H9 (cell line): ENCODE measurements at regions not wholly inside any gene's neighbourhood (a gene's known extent, or its start where the extent isn't known, plus 50 kb on each side); places are given as distances from the start of the nearest gene placed in this dataset.
"Not testable (repeated sequence)": the region's sequence is repeated elsewhere in the genome, so short reads cannot be mapped to it uniquely, and the experiment has no call there.

Source experiments
- DNase-seq: peaks from one replicate; pipeline ENCODE4 v3.0.0-alpha.2; 2017
- H2AFZ ChIP-seq: one replicate; pipeline ENCODE4 v1.6.1; 2013; ENCODE audit warnings: mild to moderate bottlenecking, low read length, control low read depth, moderate library complexity
- H2AK5ac ChIP-seq: 2 replicates; pipeline ENCODE4 v1.6.1; 2013; ENCODE audit warnings: low read length, control low read depth, mixed read lengths; ENCODE audit not compliant: insufficient read length
- H2BK120ac ChIP-seq: one replicate; pipeline ENCODE4 v1.6.1; 2013; ENCODE audit warnings: low read depth, mild to moderate bottlenecking, low read length, control low read depth, inconsistent platforms; ENCODE audit not compliant: poor library complexity, severe bottlenecking
- H2BK12ac ChIP-seq: 2 replicates; pipeline ENCODE4 v1.6.1; 2013; ENCODE audit warnings: low read length, control low read depth, mixed read lengths, low read depth; ENCODE audit not compliant: insufficient read length
- H2BK15ac ChIP-seq: 2 replicates; pipeline ENCODE4 v1.6.1; 2013; ENCODE audit warnings: low read depth, low read length, control low read depth
- H2BK20ac ChIP-seq: one replicate; pipeline ENCODE4 v1.6.1; 2013; ENCODE audit warnings: low read depth, mild to moderate bottlenecking, low read length, control low read depth, inconsistent platforms; ENCODE audit not compliant: poor library complexity, severe bottlenecking
- H2BK5ac ChIP-seq: 2 replicates; pipeline ENCODE4 v1.6.1; 2013; ENCODE audit warnings: low read length, control low read depth, mixed read lengths; ENCODE audit not compliant: insufficient read length
- H3K14ac ChIP-seq: 2 replicates; pipeline ENCODE4 v1.6.1; 2013; ENCODE audit warnings: low read length, control low read depth; ENCODE audit not compliant: insufficient read depth
- H3K18ac ChIP-seq: 2 replicates; pipeline ENCODE4 v1.6.1; 2013; ENCODE audit warnings: low read depth, mild to moderate bottlenecking, mixed read lengths, low read length, control low read depth; ENCODE audit not compliant: insufficient read length
- H3K23ac ChIP-seq: 2 replicates; pipeline ENCODE4 v1.6.1; 2013; ENCODE audit warnings: low read length, control low read depth, mixed read lengths, low read depth; ENCODE audit not compliant: insufficient read length
- H3K23me2 ChIP-seq: 2 replicates; pipeline ENCODE4 v1.6.1; 2013; ENCODE audit warnings: low read depth, mild to moderate bottlenecking, mixed read lengths, low read length, control low read depth; ENCODE audit not compliant: insufficient read length, poor library complexity, severe bottlenecking
- H3K27ac ChIP-seq: 2 replicates; pipeline ENCODE4 v1.5.1; 2013; ENCODE audit warnings: low read length, control low read depth, mixed read lengths, low read depth; ENCODE audit not compliant: insufficient read length
- H3K27me3 ChIP-seq: 2 replicates; pipeline ENCODE4 v1.6.1; 2013; ENCODE audit warnings: low read length, control low read depth, inconsistent platforms; ENCODE audit not compliant: insufficient read depth
- H3K4ac ChIP-seq: 2 replicates; pipeline ENCODE4 v1.6.1; 2013; ENCODE audit warnings: low read depth, mild to moderate bottlenecking, control low read depth, inconsistent platforms, low read length, moderate library complexity
- H3K4me1 ChIP-seq: 2 replicates; pipeline ENCODE4 v1.6.1; 2013; ENCODE audit warnings: low read length, control low read depth, inconsistent platforms; ENCODE audit not compliant: insufficient read depth
- H3K4me2 ChIP-seq: 2 replicates; pipeline ENCODE4 v1.6.1; 2013; ENCODE audit warnings: low read length, control low read depth, mixed read lengths; ENCODE audit not compliant: insufficient read length, insufficient read depth
- H3K56ac ChIP-seq: 2 replicates; pipeline ENCODE4 v1.6.1; 2013; ENCODE audit warnings: low read depth, mild to moderate bottlenecking, mixed read lengths, low read length, control low read depth; ENCODE audit not compliant: insufficient read length
- H3K79me1 ChIP-seq: 2 replicates; pipeline ENCODE4 v1.6.1; 2013; ENCODE audit warnings: low read depth, mild to moderate bottlenecking, moderate library complexity, low read length, control low read depth, inconsistent platforms; ENCODE audit not compliant: insufficient read depth, poor library complexity, severe bottlenecking
- H3K79me2 ChIP-seq: 2 replicates; pipeline ENCODE4 v1.6.1; 2013; ENCODE audit warnings: low read length, control low read depth, inconsistent platforms; ENCODE audit not compliant: insufficient read depth
- H3K9ac ChIP-seq: 2 replicates; pipeline ENCODE4 v1.6.1; 2013; ENCODE audit warnings: low read length, control low read depth, mixed read lengths; ENCODE audit not compliant: insufficient read length; ENCODE audit errors: extremely low read depth
- H3K9me3 ChIP-seq: one replicate; pipeline ENCODE4 v1.6.1; 2013; ENCODE audit warnings: low read depth, low read length, inconsistent platforms; ENCODE audit not compliant: control insufficient read depth
- H3T11ph ChIP-seq: one replicate; pipeline ENCODE4 v1.6.1; 2013; ENCODE audit warnings: mild to moderate bottlenecking, low read length, control low read depth, inconsistent platforms
- H4K20me1 ChIP-seq: one replicate; pipeline ENCODE4 v1.6.1; 2013; ENCODE audit not compliant: control insufficient read depth, insufficient read length, insufficient read depth
- H4K5ac ChIP-seq: 2 replicates; pipeline ENCODE4 v1.6.1; 2013; ENCODE audit warnings: low read depth, mild to moderate bottlenecking, mixed read lengths, low read length, control low read depth; ENCODE audit not compliant: insufficient read length
- H4K8ac ChIP-seq: replicated peaks from 2 replicates; pipeline ENCODE4 v1.6.1; 2013; ENCODE audit warnings: low read length, control low read depth, mixed read lengths, low read depth; ENCODE audit not compliant: insufficient read length
- H4K91ac ChIP-seq: 2 replicates; pipeline ENCODE4 v1.6.1; 2013; ENCODE audit warnings: low read depth, mild to moderate bottlenecking, moderate library complexity, mixed read lengths, low read length, control low read depth; ENCODE audit not compliant: insufficient read length
- H3K27ac Mint-ChIP-seq, 3 experiments: 2 replicates in 2 of 3; 3 replicates in 1 of 3; pipeline ENCODE4 v1.8.0; 2020 to 2021; ENCODE audit warnings: mixed read lengths in 3 of 3, mild to moderate bottlenecking in 1 of 3, moderate library complexity in 1 of 3
- H3K27me3 Mint-ChIP-seq: 2 replicates; pipeline ENCODE4 v1.8.0; 2021; ENCODE audit warnings: low read depth, mild to moderate bottlenecking, moderate library complexity, mixed read lengths
- H3K36me3 Mint-ChIP-seq, 3 experiments: 2 replicates in 2 of 3; 3 replicates in 1 of 3; pipeline ENCODE4 v1.8.0; 2020 to 2021; ENCODE audit warnings: low read depth in 3 of 3, mixed read lengths in 3 of 3; ENCODE audit not compliant: insufficient read depth in 1 of 3
- H3K4me1 Mint-ChIP-seq, 2 experiments: 2 replicates each; pipeline ENCODE4 v1.8.0; 2020; ENCODE audit warnings: mixed read lengths in 2 of 2
- H3K4me3 Mint-ChIP-seq, 2 experiments: 2 replicates in 1 of 2; 3 replicates in 1 of 2; pipeline ENCODE4 v1.8.0; 2020 to 2021; ENCODE audit warnings: mild to moderate bottlenecking in 2 of 2, mixed read lengths in 2 of 2, moderate library complexity in 1 of 2
- H3K9me3 Mint-ChIP-seq, 2 experiments: 2 replicates in 1 of 2; 3 replicates in 1 of 2; pipeline ENCODE4 v1.8.0; 2020; ENCODE audit warnings: mild to moderate bottlenecking in 2 of 2, mixed read lengths in 2 of 2, moderate library complexity in 1 of 2
- WGBS: extraction: QIAGEN DNeasy Blood & Tissue Kit; methylation state at CpG from one replicate; pipeline ENCODE4 v1.1.7; 2013; ENCODE audit warnings: missing lambda C conversion rate, low lambda C conversion rate, mixed read lengths; ENCODE audit not compliant: insufficient read length; ENCODE audit errors: extremely low coverage; 5-methylcytosine and 5-hydroxymethylcytosine counted together

DNA sequence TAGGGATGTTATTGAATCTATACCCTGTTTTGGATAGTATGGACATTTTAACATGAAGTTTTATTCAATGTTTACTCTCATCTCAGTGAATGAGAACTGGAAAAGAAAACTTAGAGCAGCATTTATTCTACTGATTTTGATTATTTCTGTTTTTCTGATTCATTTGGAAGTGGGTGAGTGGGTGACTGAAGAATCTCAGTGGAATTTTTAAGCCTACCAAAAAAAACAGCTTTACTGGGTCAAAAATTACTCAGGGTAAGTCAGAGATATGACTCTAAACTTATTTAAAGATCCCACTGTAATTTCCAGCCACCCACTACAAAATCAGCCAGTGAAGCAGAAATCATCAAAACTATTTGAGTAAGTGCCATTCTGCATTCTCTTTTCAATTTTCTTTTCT, 942.6 kb upstream of the ADAMTS5 start:
- H3K9me3 Mint-ChIP-seq, H3K4me1 ChIP-seq, H3K79me2 ChIP-seq, H4K20me1 ChIP-seq, H2BK120ac ChIP-seq, H3K27me3 ChIP-seq, H3K23ac ChIP-seq, H3K56ac ChIP-seq, H2BK20ac ChIP-seq, H3K9ac ChIP-seq, H3K4me2 ChIP-seq, H3T11ph ChIP-seq, H2BK15ac ChIP-seq, DNase-seq, H2AK5ac ChIP-seq, H3K4me3 Mint-ChIP-seq, H3K79me1 ChIP-seq, H2BK12ac ChIP-seq, H4K8ac ChIP-seq, H3K36me3 Mint-ChIP-seq, H2BK5ac ChIP-seq, H3K27ac Mint-ChIP-seq, H3K18ac ChIP-seq, H4K5ac ChIP-seq, H3K9me3 ChIP-seq, H3K14ac ChIP-seq, H4K91ac ChIP-seq, H3K4me1 Mint-ChIP-seq, H3K27ac ChIP-seq, H3K4ac ChIP-seq, H3K27me3 Mint-ChIP-seq, H3K23me2 ChIP-seq, H2AFZ ChIP-seq: not testable (repeated sequence)

DNA sequence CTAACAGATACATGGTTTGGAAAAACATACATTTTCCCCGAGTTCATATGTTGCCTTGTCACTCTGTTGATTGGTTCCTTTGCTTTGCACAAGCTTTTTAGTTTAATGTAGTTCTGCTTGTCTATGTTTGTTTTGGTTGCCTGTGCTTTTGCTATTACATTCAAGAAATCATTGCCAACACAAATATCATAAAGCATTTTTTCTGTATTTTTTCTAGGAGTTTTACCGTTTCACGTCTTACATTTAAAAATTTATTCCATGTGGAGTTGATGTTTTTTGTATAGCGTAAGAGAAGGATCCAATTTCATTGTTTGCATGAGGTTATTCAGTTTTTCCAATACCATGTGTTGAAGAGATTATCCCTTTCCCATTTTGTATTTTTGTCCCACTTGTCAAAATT, 941.9 kb upstream of the ADAMTS5 start:
- H2BK12ac ChIP-seq, H4K8ac ChIP-seq, H3K14ac ChIP-seq, H3K27me3 ChIP-seq, H2BK20ac ChIP-seq, H3K4ac ChIP-seq, H3K27ac Mint-ChIP-seq, H4K5ac ChIP-seq, H3K36me3 Mint-ChIP-seq, H2AFZ ChIP-seq, H3K27me3 Mint-ChIP-seq, H3K18ac ChIP-seq, H3K4me2 ChIP-seq, H3K79me1 ChIP-seq, H3K56ac ChIP-seq, H3K23ac ChIP-seq, H4K91ac ChIP-seq, H3K4me1 ChIP-seq, H3T11ph ChIP-seq, H3K9me3 ChIP-seq, H3K23me2 ChIP-seq, H2AK5ac ChIP-seq, H2BK15ac ChIP-seq, DNase-seq, H3K79me2 ChIP-seq, H4K20me1 ChIP-seq, H3K4me3 Mint-ChIP-seq, H2BK5ac ChIP-seq, H2BK120ac ChIP-seq, H3K9me3 Mint-ChIP-seq, H3K4me1 Mint-ChIP-seq, H3K27ac ChIP-seq, H3K9ac ChIP-seq: not testable (repeated sequence)
- no CpG with 5 or more reads among the region's 4 CpGs for WGBS

DNA sequence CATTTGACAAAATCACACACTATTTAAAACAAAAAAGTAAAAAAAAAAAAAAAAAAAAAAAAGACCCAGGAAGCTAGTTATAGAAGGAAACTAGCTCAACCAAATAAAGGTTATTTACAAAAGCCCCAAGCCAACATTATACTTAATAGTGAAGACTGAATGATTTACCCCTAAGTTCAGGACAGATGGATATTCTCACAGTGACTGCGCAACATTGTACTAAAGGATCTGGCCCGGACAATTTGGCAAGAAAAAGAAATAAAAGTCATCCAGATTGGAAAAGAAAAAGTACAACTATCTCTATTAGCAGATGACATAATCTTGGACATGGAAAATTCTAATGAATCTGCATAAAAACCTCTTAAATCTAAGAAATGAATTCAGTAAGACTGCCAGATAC, 936.0 kb upstream of the ADAMTS5 start:
- H2BK20ac ChIP-seq, H3K4ac ChIP-seq, H3K27me3 ChIP-seq, H3K23me2 ChIP-seq, H3K27me3 Mint-ChIP-seq, H2BK15ac ChIP-seq, H4K5ac ChIP-seq, H3K79me2 ChIP-seq, H3T11ph ChIP-seq, H3K14ac ChIP-seq, H3K56ac ChIP-seq, H3K9ac ChIP-seq, H2AFZ ChIP-seq, H3K4me1 ChIP-seq, H3K36me3 Mint-ChIP-seq, H3K23ac ChIP-seq, H3K9me3 ChIP-seq, H3K27ac Mint-ChIP-seq, H3K18ac ChIP-seq, H2BK5ac ChIP-seq, H4K91ac ChIP-seq, H3K4me2 ChIP-seq, H2BK12ac ChIP-seq, H4K8ac ChIP-seq, H3K9me3 Mint-ChIP-seq, H3K27ac ChIP-seq, H3K4me3 Mint-ChIP-seq, H2BK120ac ChIP-seq, H3K4me1 Mint-ChIP-seq, H3K79me1 ChIP-seq, DNase-seq, H2AK5ac ChIP-seq, H4K20me1 ChIP-seq: not testable (repeated sequence)
- no CpG with 5 or more reads among the region's 2 CpGs for WGBS
